ENCODE measurements at regions not wholly inside any gene's neighbourhood (a gene's known extent, or its start where the extent isn't known, plus 50 kb on each side); places are given as distances from the start of the nearest gene placed in this dataset.
A peak's percentile ranks its signal among the peaks of the same experiment; 100 is the strongest.

GRCh38 chr2:42905341-42906110, 113.1 kb upstream of the HAAO start:
- TF ChIP-seq CTCF (IDR thresholded peaks at IDR 0.05) = no peak
- DNase-seq (no peak), ATAC-seq (peak in 1 of 4 donors; percentile 4), FAIRE-seq (no peak)
- H3K4me3 ChIP-seq = no peak overlapping the region
- H3K27ac ChIP-seq = no peak overlapping the region
- no peaks in the 10 kb centered on the region for H3K36me3 ChIP-seq
- intact Hi-C loops (cut with DNase I) = no loop called here
- H3K27me3 ChIP-seq = peaks cover 0 to 3% (median 0%) of the 10 kb centered on the region in 4 donors
- no peaks in the 10 kb centered on the region for H3K9me3 ChIP-seq
- 57 to 67% methylated on average over 25 of the region's 25 CpGs for WGBS, 2 donors
- peaks cover 0 to 13% (median 5%) of the 10 kb centered on the region in 3 donors for H3K4me1 ChIP-seq

GRCh38 chr2:42904576-42904876, 112.1 kb upstream of the HAAO start:
- Histone ChIP-seq H3K36me3 (no peaks in the 10 kb centered on the region), H3K9me3 (no peaks in the 10 kb centered on the region), H3K4me3 (no peak overlapping the region), H3K27ac (no peak overlapping the region), H3K4me1 (peaks cover 0 to 13% (median 5%) of the 10 kb centered on the region in 3 donors), H3K27me3 (peaks cover 0 to 3% (median 0%) of the 10 kb centered on the region in 4 donors)
- WGBS, 2 donors = 96 to 97% methylated on average over 3 of the region's 3 CpGs
- intact Hi-C loops (cut with DNase I) = no loop called here
- FAIRE-seq (no peak), DNase-seq (no peak), ATAC-seq (no peak)
- no peak for TF ChIP-seq CTCF (IDR thresholded peaks at IDR 0.05)

- intact Hi-C loops (cut with DNase I) = no loop called here
- Histone ChIP-seq H3K36me3 (no peaks in the 10 kb centered on the region), H3K4me1 (peaks cover 0 to 13% (median 5%) of the 10 kb centered on the region in 3 donors), H3K27ac (no peak overlapping the region), H3K9me3 (no peaks in the 10 kb centered on the region), H3K27me3 (peaks cover 0 to 3% (median 0%) of the 10 kb centered on the region in 4 donors), H3K4me3 (no peak overlapping the region)
- no peak for TF ChIP-seq CTCF (IDR thresholded peaks at IDR 0.05)
- DNase-seq (no peak), ATAC-seq (peak in 2 of 4 donors; percentile 51 to 57), FAIRE-seq (no peak)
- 84 to 86% methylated on average over 16 of the region's 16 CpGs for WGBS, 2 donors
Measured at GRCh38 chr2:42903821-42904575, 111.6 kb upstream of the HAAO start.

- H3K4me3 ChIP-seq = no peak overlapping the region
- H3K4me1 ChIP-seq = peaks cover 0 to 13% (median 5%) of the 10 kb centered on the region in 3 donors
- intact Hi-C loops (cut with DNase I) = no loop called here
- TF ChIP-seq CTCF (IDR thresholded peaks at IDR 0.05) = no peak
- 82 to 89% methylated on average over 9 of the region's 9 CpGs for WGBS, 2 donors
- peaks cover 0 to 3% (median 0%) of the 10 kb centered on the region in 4 donors for H3K27me3 ChIP-seq
- DNase-seq = no peak
- no peak overlapping the region for H3K27ac ChIP-seq
- no peaks in the 10 kb centered on the region for H3K36me3 ChIP-seq
- no peak for FAIRE-seq
- no peak for ATAC-seq
- H3K9me3 ChIP-seq = no peaks in the 10 kb centered on the region
Measured at GRCh38 chr2:42902939-42903709, 110.7 kb upstream of the HAAO start.

Data from pancreas (tissue), 10 donors.